ENCODE measurements at regions not wholly inside any gene's neighbourhood (a gene's known extent, or its start where the extent isn't known, plus 50 kb on each side); places are given as distances from the start of the nearest gene placed in this dataset.

DNA sequence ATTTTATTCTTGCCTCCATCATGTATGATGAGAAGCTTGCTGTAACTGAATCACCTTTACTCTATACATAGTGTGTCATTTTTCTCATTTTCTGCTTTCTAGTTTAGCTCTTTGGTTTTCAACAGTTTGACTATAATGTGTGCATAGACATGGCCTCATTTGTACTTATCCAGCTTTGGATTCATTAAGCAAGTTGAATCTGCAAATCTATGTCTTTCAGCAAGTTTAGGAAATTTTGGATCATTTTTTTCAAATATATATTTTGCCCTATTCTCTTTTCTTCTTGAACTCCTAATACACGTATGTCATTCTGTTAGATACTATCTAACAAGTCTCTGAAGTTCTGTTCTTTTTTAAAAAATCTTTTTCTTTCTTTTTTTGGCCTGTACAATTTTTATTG is 57.8 kb downstream of the PRLHR start:
- DNase-seq, result no peak

DNA sequence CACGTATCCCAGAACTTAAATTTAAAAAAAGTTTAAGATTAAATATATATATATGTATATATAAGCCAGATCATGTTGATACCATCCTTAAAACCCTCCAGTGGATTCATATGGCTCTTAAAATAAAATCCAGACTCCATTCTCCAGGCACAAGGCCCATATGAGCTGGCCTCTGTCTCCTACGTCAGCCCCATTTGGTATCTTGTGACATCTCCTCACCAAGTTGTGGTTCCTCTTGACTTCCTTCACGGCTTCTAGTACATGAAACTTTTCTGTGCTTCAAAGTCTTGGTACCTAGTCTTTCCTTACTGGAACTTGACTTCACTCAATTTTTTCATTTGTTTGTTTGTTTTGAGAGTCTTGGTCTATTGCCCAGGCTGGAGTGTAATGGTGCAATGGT is 61.3 kb downstream of the PRLHR start:
- DNase-seq, result no peak

DNA sequence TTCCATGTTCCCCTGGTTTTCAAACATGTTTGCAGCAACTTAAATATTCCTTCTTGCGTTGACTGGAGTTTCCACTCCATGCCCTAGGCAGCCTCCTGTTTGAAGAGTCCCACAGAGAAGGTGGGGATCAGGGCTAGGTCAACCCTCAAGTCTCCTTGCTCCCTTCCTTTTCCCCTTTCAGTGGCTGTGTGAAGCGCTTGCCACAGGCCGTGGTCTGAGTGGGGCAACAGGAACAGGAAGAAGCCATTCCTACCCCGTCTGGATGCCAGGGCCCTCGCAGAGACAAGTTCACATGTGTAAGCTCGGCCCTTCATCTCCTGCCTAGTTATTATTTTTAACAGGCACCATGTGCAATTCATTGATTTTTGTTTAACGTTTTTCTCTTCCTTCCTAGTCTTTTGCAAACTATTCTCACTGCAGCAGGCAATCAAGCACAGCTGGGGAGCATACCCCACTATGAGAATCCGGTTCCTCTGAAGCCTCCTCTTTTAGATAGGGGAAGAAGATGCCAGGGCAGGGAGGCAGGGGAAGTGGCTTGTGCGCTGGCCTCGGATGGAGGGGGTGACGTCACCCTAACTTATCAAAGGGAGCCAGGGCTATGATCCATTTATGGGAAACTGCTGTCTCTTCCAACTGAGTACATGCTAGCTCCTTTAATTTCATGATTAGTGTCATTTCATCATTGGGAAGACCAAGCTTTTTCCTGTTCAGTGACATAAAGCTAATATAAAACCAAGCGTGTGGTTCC is 64.2 kb downstream of the PRLHR start:
- no peak for DNase-seq

DNA sequence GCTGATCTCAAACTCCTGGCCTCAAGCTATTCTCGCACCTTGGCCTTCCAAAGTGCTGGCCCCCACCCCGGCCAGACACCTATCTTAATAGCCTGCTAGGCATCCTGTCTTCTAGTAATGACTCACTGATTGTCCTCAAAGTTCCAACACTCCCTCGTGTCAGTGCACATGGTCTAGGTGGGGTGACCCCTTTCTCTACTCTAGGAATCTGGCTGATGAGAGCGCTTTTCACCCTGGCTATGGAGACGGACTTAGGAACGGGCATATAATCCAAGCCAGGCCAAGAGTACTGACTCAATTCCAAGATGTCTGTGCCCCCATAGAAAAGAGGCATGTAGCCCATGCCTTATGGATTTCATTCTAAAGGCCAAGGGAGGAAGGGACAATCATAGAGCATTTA is 67.0 kb downstream of the PRLHR start:
- DNase-seq, result no peak

DNA sequence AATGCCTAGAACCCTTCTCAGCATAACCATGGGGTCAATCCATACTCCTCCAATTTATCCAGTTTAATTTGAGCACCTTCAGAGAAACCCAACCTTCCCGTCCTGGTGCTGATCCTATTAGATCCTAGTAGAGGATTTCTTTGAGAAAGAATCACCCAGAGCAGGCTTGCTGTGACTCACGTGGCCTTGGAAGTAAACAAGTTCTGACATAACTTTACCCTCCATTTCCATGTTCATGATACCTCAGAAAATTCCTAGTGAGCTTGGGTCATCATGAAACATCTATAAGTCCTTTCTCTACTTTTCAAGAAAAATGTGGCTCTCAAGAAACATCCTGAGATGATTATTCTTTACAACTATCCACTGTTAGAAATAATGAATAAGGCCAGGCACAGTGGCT is 71.7 kb downstream of the PRLHR start:
- DNase-seq, result no peak

DNA sequence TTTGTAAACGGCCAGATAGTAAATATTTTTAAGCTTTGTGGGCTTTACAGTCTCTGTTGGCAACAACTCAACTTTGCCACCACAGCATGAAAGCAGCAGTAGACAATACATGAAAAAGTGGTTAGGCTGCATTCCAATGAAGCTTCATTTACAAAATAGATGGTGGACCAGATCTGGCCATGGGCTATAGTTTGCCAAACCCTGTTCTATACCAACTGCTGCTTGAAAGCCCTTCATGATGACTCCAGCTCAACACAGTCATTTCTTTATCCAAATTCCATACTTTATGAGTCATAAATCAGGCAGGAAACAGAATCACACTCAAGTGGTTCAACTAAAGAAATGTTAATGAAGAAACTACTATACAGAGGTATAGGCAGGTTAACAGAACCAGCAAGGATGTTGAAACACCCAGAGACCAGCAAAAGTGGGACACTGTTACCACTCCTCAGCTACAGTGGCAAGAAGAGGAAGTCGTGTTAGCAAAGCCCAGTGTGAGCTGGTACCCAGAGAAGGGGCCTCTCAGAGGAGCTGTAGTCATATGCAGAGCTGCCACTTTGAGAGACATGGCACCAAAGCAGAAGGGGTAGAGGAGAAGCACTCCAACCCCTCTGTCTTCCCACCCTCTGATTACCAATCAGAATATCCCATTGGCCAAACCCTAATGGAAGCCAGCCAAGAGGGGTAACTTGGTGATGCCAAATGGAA is 72.5 kb downstream of the PRLHR start:
- DNase-seq, result no peak

DNA sequence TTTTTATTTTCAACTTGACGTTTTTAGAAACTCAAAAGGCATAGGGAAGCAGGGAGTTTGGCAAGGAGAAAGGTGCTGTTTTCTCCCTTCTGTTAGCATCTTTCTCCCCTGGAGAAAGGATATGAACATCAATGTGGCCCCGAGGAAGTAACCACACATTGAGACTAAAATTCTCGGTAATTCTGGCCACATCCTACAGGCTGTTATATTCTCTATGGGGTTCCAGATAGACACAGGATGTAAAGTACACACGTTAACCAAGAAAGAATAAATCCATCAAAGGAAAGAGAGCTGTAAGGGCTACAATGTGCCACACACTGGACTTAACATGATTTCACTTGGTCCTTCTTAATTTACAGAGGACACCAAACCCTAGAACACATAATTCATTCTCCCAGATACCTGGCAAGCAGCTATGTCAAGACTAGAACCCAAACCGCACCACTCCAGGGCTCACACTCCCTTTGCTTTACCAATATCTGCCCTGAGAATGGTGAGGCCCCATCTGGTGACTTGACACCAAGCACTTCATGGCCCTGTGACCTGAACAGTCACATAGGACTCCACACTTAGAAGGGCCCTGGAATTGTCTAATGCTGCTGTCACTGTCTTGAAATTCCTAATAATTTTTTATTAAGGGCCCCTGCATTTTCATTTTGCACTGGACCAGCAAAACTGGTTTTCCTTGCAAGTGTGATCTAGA is 73.9 kb downstream of the PRLHR start:
- DNase-seq, result peak in 1 of 2 experiments; percentile 31

DNA sequence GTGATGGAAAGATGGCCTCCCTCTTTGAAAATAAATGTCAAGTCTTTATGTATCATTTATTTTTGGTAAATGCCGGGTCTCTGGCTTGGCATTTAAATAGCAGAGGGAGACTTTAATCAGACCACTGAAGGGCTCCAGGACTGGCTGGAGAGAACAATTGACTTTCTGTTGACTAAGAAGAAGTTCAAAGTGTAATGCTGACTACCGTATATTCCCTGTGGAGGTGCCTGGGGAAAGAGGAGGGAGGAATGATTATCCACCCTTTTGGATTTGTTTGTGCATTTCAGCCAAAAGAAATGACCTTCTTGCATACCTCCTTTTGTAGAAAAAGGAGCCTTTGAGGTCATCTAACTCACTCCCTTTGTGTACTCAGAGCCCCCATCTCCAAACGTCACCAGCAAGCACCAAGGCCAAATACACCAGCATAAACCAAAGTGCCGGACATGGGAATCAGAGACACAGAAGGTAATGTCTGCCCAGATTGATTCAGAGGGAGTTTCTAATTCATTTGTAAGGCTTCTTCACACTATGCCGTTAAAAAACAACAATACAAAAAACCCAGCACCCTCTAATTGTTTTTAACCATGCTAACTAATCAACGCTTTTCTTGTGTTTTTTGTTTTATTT is 75.2 kb downstream of the PRLHR start:
- no peak for DNase-seq

DNA sequence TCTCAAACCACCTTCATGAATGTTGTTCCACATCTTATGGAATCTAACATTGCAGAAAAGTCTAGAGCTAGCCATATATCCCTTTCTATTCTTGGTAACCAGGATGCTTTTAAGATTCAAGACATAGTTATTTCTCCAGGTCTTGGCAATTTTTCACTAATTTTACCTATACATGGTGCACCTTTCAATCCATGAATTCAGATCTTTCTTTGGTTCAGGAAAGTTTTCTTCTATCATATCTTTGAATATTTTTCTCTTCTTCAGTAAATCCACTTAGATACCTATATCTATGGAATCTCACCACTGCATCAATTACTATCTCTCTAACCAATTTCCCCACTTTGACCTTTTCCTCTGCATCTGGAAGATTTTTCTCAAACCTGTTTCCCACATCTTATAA is 77.4 kb downstream of the PRLHR start:
- no peak for DNase-seq

DNA sequence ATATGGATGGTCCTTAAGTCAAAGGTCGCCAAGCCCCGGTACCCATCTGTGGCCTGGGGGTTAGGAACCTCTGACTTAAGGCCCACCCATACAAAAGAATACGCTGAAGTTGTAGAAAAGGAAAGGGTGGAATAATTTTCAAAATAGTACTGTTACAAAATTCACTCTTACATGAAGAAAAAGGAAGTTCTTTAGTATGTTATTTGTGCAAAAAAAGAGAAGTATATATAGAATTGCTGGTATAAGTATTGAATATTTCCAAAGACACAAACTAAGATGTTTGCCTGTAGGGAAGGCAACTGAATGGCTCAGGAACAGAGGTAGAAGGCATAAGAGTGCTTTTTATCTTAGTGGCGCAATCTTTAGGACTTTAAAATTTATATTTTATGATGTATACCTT is 78.7 kb downstream of the PRLHR start:
- no peak for DNase-seq

DNA sequence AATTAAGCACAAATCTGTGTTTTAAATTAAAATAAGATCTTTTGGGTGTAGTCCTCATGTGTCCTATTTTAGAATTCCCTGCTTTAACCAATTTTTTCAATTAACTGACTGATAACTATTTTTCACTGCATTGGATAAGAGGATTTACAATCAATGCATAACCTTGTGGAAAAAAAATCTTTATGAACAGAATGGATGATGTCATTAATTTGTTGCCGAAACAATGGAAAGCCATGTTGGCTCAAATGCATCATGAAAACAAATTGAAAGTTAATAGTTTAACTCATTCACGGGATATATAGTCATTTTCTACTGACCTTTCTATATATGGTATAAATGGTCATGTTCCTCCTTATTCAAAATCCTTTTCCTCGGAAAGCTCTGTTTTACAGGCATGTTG is 82.3 kb downstream of the PRLHR start:
- no peak for DNase-seq

DNA sequence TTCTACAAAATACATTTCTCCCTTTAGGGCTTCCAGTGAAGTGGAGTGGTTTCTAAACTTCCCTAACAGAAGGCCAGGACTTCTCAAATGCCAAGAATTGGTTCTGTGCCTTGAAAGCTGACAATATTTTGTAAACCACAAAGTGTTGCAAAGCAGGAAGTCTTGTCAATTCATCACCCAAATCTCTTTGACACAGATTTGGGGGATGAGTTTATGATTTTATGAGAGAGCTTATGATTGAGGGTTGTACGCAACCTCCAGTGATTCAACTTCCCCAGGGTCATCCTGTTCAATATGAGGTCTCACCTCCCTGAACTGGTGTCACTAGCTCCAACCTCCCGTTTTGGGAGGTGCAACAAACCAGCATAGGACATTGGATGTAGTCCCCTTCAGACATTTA is 83.7 kb downstream of the PRLHR start:
- DNase-seq, result no peak

DNA sequence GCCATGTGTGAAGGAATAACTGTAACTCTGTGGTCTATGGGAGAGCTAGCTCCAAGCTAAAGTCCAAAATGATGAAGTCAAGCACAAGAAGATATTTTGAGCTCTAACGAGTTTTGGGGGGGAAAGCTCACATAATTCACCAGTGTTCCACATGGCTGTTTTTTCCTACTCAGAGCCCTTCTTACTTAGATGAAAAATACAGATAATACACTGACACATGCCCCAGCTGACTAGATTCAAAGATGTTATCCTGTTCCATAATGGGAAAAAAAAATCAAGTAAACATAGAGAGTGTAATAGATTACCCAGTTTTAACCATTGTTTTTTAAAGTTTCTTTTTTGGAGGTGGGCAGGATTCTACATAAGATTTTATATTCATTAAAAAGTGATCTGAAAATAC is 86.6 kb downstream of the PRLHR start:
- no peak for DNase-seq

DNA sequence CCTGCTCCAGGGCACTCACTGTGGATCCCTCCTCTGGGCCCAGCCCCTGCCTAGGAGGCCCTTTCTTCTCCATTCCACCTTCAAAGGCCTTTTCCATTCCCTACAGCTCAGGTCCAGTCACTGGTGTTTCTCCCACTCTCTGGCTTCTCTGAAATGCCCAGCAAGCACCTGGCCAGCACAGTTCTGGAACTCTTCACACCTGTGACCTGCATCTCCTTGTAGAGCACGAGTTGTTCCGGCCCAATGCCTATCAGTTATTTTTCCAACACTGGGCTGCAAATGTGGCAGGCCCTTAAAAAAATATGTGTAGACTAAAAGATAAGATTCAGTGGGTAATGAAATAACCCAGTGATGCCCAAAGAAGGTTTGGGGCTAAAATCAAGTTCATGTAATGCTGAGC is 87.1 kb downstream of the PRLHR start:
- DNase-seq, result no peak

DNA sequence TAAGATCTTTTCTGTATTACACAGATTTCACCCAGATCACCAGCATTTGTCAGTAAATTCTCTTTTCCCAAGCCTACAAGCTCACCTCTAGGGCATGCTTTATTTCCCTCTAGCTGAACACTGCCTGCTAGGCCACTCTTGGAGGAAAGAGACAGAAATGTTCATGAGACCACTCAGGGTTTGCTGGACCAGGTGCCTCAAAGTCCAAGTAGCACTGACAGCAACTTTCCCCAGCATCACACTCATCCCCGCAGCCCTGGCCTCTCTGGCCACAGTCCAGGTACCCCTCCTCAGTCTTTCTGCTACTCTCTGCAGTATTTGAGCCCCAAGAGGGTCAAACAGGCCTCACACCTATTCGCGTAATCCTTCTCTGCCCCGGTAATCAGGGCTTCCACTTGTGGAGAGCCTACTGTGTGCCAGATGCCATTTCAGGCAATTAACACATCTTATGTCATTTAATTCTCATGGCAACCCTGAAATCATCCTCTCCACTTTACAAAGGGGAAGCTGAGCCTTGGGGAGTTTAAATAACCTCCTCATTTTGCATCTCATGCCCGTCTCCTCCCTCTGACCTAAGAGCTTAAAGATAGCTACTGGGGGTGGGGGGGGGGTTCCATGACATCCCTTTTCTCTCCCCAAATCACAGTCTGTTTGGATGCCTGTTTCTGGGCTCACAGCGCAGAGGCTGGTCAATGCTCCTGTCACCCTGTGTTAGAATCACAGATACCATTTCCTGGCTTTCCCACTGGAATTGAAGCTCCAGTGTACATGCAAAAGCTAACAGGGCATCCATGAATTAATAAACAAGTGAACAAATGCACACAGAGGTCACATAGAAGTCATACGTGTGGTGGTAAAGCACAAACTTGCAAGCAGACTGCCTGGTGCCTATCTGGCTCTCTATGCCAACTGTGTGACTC is 88.5 kb downstream of the PRLHR start:
- no peak for DNase-seq

DNA sequence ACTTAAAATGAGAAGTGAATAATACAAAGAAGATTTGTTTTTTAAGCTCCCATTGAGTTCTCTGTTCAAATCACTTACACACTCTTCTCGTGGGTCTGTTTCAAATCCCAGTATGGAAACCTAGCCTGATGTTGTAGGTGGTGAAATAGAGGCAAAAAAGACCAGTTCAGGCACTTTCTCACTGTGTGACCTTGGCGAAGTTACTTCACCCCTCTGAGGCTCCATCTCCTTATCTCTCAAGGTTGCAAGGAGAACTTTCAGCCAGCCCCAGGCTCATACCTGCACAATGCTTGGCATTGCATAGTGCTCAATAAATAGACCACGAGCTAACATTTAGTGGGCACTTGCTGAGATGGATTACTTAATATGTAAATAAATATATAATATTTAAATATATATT is 90.1 kb downstream of the PRLHR start:
- DNase-seq, result no peak

DNA sequence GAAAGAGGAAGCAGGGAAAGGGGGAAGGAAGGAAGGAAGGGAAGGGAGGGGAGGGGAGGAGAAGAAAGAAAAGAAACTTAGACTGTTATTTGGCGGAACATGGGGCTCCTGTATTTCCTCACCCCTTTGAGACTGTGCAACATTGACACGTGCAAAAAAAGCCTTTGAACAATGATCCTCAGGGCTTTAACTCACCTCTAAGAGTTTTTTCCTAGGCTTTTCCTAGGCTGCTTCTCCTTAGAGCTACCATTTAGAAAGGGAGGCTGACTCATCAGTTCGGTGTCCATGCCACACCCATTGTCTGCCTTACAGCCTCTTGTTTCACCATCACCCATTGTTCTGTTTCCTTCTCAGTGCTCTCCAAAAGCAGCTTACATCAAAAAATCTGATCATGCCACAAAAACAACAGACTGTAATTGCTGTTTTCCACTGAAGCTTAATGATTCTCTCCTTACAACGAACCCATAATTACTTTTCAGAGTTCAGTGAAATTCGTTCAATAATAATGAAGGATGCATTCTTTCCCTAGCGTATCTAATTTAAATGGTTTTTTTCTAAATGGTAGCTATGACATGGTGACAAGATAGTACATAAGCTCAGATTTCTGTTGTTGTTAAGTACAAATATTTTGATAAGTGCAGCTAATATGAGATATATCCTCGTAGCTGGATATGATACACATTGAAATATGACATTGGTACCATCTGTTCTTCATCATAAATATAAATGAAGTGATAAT is 90.8 kb downstream of the PRLHR start:
- DNase-seq, result no peak

DNA sequence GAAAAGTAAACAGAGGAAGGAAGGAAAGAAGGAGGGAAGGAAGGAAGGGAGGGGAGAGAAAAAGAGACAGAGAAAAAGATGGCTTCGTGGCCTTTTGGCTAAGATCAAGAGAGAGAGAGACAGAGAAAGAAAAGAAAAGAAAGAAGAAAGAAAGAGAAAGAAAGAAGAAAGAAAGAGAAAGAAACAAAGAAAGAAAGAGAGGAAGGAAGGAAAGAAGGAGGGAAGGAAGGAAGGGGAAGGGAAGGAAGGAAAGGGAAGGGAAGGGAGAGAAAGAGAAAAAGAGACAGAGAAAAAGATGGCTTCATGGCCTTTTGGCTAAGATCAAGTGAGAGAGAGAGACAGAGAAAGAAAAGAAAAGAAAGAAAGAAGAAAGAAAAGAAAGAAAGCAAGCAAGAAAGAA is 91.4 kb downstream of the PRLHR start:
- DNase-seq, result no peak

DNA sequence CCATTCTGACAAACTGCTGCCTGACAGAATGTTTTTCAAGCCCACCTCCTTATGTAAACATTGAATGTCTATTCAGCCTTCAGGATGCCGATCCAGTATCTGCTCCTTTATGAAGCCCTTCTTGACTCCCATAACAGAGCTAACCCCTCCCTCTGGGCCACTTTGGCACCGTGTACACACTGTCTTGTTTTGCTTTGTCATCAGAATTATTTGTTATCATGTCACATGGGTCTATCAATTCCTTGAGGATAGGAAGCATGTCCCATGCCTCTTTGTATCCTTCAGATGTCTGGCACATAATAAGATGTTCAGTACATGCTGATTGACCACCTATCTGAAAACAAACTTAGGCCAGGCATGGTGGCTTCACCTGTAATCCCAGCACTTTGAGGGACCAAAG is 92.3 kb downstream of the PRLHR start:
- no peak for DNase-seq

DNA sequence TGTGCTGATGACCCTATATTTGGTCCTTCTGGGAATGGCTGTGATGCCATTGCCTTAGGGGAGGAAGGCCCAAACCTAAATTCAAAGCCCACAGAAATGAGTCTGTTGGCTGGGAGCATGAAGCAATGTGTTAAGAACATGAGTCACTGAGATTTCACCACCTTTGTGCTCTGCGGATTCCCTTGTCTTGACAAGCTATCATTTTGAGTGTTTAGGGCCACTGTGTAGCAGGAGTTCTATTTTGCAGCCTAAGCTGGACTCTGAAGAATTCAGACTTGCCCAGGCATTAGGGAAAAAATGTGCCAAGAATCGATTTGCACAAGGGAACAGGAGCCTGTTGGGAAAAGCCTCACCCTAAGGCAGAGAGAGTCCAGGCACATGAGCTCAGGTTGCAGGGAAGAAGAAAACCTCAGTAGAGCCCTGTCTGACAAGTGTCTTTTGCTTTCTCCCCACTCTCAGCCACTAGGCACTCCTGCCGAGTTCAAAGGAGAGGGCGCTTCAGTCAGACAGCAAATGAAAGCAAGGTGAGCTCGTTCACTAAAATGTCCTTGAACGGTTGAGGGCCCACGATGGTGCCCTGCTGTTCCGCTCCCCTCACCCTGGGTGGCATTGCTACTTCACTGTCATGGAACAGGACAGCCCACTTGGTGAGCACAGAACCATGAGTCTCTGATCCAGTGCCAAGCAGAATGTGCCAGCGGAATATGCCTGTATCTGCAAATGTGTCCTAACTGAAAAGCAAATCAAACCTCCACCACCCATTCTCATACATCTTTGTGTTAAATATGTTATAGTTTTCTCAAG is 93.6 kb downstream of the PRLHR start:
- DNase-seq, result no peak

DNA sequence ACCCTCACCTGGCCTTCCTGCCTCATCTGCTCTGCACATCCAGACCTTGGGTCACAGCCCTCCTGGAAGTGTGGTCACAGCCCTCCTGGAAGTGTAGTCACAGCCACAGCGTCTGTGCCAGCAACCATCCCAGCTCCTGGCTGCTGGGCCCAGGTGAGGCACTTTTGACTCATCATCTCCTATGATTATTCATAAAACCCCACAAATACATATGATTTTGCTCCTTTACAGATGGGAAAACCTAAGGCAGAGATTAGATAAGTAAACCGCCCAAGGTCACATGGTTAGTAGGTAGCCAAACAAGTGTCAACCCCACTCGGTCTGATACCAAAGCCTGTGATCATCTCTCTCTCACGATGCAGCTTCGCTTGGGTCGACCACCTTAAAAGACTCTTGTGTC is 94.3 kb downstream of the PRLHR start:
- no peak for DNase-seq

Measured in NCI-H2081 (cell line).